GM21381 (cell line): ENCODE measurements at regions not wholly inside any gene's neighbourhood (a gene's known extent, or its start where the extent isn't known, plus 50 kb on each side); places are given as distances from the start of the nearest gene placed in this dataset.

Experiments used
- ATAC-seq: cut with Tn5 transposase; IDR thresholded peaks from one replicate; pipeline ENCODE4 v1.9.1; 2021; ENCODE audit warnings: mild to moderate bottlenecking, moderate library complexity; ENCODE audit not compliant: unreplicated experiment

DNA sequence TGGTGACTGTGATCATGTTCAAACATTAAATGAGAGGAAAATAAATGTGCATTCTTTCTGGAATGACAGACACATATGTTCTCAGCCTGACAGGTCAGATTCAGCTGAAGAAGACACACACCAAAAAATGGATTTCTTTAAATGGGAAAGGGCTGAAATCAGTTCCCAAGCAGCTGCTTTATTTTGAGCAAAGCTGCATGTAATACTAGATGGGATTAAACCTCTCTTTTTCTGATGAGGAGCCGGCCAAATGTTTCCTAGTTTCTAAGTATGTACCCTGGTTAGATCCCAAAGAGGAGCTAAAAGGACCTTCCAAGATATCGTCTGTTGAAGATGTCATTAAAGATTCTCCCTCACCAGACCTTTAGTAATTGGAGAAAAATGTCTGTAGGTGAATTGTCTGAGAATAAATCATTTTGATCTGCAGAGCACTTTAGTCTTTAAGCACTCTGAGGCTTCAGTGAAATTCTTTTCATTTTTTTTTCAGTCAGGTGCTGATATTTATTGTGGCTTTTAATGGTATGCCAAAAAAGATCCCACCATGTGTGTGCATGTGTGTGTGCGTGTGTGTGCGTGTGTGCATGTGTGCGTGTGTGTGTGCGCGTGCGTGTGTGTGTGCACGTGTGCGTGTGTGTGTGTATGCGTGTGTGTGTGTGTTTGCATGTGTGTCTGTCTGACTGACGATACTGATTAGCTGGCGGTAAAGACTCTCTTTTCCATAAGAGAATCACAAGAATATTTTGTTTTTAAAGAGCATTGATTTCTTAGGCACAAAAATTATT, 175.8 kb downstream of the IRS1 start:
- ATAC-seq = no peak

GRCh38 chr2:226622484-226622883, 177.1 kb downstream of the IRS1 start:
- ATAC-seq = no peak

- ATAC-seq = no peak
These were observed 179.4 kb downstream of the IRS1 start for GRCh38 chr2:226620176-226620575.

DNA sequence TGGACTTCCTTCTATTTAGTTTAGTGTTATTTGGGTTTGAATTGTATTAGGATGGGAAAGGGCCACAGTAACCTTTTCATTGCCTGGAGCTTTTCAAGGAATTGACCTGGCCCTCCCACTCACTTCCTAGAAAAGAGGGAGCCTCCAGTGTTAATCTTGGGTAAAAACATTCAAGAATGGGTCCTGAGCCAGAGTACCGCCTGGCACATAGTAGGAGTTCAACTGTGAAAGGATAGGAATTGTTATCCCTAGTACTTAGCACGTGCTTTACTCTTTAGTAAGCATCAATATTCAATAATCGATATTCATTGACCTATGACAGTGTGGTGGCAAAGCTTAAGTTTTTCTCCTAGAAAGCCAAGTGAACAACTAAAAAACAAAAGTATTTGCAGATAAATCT, 179.9 kb downstream of the IRS1 start:
- ATAC-seq = no peak

DNA sequence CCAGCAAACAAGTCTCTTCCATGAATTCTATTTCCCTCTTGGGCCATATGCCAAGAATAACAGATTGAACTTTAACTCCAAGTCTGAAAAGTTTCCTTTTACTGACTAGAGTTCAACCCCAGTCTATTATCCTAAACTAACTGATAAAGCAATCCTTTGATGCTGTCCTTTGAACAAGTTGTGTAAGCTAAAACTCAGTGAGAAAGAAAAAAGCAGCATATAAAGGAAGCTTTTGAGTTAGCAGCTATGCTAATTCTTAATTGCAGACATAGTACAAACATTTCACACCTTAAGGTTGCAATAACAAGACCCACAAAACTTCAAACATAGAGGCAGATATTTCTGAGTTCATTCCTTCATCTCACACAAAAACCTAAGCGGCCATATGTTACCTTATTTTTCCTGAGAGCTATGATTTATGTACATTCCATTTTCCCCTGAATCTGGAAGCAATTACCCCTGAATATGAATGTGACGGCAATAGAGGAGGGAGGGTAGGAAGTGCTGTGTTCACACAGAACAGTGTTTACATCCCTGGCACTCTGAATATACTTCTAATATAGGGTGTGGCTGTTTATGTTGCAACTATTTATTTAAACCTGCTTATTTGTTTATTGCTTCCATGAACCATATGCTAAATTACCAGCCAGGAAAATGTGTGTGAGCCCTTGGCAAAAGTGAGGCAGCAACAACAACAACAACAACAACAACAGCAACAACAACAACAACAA, 180.6 kb downstream of the IRS1 start:
- no peak for ATAC-seq

DNA sequence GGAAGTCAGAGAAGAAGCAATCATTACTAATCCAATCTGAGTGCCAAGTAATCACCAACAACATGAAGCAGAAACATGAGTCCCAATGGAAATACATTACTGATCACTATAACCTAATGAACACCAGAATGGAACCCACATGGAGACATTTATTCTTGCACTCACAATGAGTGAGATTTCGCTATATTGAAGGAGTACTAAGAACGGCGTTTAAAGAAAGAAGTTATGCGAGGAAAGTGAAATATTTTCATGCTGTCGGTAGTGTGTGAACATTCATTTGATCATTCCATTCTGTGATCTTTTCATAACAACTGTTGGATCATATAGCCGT, 181.1 kb downstream of the IRS1 start:
- ATAC-seq = no peak

- ATAC-seq = no peak
These were observed 183.7 kb downstream of the IRS1 start for GRCh38 chr2:226615891-226616290.

- no peak for ATAC-seq
These were observed 187.7 kb downstream of the IRS1 start for GRCh38 chr2:226611944-226612318.

GRCh38 chr2:226611196-226611943, 188.2 kb downstream of the IRS1 start:
- ATAC-seq = no peak

DNA sequence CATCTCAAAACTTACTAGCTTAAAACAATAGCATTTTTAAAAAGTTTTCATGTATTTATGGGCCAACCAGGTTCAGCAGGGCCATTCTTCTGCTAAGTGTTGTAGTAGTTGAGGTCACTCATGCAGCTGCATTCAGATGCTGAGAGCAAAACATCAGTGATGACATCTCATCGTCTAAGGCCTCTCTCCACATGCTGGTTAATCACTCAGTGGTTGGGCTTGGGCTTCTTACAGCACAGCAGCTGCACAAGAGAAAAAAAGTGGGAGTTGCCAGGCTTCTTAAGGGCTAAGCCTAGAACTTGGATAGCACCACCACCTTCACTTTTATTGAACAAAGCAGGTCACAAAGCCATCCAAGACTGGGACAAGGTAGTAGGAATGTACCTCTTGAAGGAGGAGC, 190.3 kb downstream of the IRS1 start:
- no peak for ATAC-seq

GRCh38 chr2:226608451-226608850, 191.2 kb downstream of the IRS1 start:
- ATAC-seq = no peak

DNA sequence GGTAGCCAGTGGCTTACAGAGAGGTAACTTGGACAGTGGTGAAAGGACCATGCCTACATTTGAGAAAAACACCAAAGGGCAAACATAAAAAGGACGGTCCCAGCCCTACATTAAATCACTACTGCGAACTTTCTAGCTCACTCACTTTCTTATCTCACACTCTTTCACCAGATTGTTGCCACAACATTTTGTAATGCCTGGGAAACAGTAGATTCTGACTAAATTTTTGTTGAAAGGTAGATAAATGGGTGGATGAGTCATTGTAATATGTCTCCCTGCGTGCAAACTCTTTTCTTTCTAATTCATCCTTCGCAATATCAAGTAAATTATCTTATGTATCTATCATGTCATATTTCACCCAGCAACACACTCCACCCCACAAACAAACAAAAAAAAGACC, 192.2 kb downstream of the IRS1 start:
- no peak for ATAC-seq

GRCh38 chr2:226605642-226606041, 194.0 kb downstream of the IRS1 start:
- ATAC-seq = no peak

DNA sequence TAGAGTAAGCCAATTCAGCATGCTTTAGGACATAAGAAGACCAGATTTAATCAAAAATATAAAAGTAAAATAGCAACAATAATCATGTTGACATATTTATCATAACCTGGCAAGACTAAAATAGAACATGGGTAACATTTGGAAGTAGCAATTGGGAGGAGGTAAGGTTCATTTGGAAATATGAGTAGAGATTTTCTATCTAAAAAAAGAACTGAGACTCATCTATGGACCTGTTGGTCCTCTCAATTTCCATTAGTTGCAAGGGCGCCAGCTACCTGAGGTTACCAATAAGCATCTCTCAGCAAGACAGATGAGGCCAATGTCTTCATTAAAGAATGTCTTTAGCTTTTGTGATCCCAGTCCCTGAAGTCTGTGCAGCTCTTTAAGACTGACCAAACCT, 196.0 kb downstream of the IRS1 start:
- no peak for ATAC-seq

DNA sequence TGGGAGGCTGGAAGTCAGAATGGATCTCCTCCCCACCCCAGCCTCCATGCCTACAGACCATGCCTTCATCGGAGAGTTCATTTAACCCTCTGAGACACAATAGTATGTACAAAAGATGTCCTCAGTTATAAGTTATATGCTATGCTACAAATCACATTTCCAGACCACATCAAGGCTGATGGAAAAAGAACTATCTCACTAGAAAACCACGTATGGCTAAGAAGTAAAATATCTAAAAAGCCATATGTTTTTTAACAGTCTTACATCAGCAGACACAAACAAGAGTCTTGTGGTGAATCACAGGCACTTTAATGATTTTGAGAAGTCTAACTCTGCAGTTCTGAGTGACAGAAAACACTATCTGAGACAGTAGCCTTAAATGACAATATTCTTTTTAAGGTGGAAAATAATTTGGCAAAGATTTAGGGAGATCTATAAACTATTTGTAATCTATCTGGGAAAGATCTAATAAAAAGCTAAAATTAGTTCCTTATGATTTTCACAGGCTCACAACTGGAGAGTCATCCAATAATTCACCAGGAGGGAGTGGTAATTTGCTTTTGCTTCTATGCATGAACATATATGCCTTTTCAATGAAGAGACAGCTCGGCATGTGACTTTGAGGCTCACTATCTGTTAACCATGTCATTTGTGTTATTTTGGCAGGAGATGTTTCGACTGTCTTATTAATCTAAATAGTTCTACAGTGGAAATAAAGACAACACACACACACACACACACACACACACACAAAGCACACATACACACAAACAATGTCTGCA, 197.5 kb downstream of the IRS1 start:
- ATAC-seq = no peak

DNA sequence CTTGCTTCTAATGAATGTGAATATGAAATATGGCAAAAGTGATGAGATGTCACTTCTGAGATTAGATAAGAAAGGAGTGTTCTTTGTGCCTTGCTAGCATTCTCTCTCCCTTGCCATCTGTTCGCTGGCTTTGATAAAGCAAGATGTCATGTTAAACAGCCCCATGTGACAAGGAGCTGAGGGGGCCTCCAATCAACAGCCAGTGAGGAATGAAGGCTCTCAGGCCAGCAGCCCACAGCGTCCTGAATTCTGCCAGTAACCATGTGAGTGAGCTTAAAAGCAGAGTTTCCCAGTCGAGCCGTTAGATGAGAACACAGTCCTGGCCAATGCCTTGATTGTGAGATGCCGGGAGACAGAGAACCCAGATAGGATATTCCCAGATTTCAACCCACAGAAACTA, 198.8 kb downstream of the IRS1 start:
- no peak for ATAC-seq

DNA sequence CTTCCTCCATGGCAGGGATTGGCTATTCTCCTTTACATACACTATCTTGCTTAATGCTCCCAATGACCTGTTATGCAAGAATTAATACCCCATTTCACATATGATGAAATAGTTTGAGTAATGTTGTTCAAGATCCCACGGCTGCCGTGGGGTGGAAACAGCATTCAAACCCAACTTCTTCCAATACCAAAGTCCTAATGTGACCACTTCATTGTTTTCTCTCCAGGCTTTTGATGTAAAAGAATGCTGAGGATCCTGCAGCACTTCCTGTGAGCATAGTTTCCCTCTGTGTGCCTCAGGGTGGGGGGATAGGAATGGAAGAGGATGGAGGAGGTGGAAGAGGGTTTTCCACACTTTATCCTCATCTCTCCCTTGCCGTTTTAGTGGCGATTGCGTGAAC, 199.4 kb downstream of the IRS1 start:
- no peak for ATAC-seq

DNA sequence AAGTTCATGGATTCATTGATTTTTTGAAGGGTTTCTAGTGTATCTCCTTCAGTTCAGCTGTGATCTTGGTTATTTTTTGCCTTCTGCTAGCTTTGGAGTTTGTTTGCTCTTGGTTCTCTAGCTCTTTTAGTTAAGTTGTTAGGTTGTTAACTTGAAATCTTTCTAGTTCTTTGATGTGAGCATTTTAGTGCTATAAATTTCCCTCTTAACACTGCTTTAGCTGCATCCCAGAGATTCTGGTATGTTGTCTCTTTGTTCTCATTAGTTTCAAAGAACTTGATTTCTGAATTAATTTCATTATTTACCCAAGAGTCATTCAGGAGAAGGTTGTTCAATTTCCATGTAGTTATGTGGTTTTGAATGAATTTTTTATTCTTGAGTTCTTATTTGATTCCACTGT, 210.6 kb downstream of the IRS1 start:
- ATAC-seq = no peak

GRCh38 chr2:226585130-226585561, 214.5 kb downstream of the IRS1 start:
- no peak for ATAC-seq

- ATAC-seq = no peak
These were observed 215.0 kb downstream of the IRS1 start for GRCh38 chr2:226584518-226585055.

DNA sequence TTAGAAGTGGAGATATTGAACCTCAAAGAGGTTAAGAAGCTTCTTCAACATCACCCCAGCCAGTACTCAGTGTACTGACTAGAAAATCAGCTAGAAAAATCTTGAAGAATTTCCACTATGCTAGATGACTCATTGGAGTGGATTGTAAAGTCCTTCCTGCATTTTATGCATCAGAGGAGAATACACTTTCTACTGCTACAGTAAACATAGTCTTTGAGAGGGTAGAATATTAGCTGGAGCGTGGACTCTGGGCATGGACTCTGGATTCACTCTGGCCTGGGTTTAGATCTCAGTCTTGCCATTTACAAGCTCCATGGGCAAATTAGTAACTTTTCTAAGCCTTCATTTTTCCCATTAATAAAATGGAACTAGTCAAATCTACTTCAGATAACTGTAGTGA, 215.9 kb downstream of the IRS1 start:
- ATAC-seq = no peak
